ENCODE measurements at regions not wholly inside any gene's neighbourhood (a gene's known extent, or its start where the extent isn't known, plus 50 kb on each side); places are given as distances from the start of the nearest gene placed in this dataset.
A peak's percentile ranks its signal among the peaks of the same experiment; 100 is the strongest.
"Not testable (repeated sequence)": the region's sequence is repeated elsewhere in the genome, so short reads cannot be mapped to it uniquely, and the experiment has no call there.

GRCh38 chrX:131663726-131664125, 119.9 kb downstream of the OR13H1 start:
- not testable (repeated sequence) for H3K4me3 ChIP-seq; H3K4me1 ChIP-seq (replicated peaks); H3K36me3 ChIP-seq; H3K9me3 ChIP-seq (replicated peaks); H3K27ac ChIP-seq; H3K27me3 ChIP-seq (replicated peaks); DNase-seq (ENCODE audit: low read depth in 1 of 2, low spot score in 2 of 2)

GRCh38 chrX:131671735-131672134, 127.9 kb downstream of the OR13H1 start:
- H3K9me3 ChIP-seq (replicated peaks) = no peaks in the 10 kb centered on the region
- H3K27me3 ChIP-seq (replicated peaks) = no peaks in the 10 kb centered on the region
- H3K4me1 ChIP-seq (replicated peaks) = no peaks in the 10 kb centered on the region
- no peak overlapping the region for H3K27ac ChIP-seq
- no peak for DNase-seq (ENCODE audit: low read depth in 1 of 2, low spot score in 2 of 2)
- H3K36me3 ChIP-seq = no peaks in the 10 kb centered on the region
- no peak overlapping the region for H3K4me3 ChIP-seq

GRCh38 chrX:131675596-131676194, 131.8 kb downstream of the OR13H1 start:
- Histone ChIP-seq H3K9me3 (replicated peaks) (no peaks in the 10 kb centered on the region), H3K27ac (no peak overlapping the region), H3K27me3 (replicated peaks) (no peaks in the 10 kb centered on the region), H3K4me3 (no peak overlapping the region), H3K36me3 (no peaks in the 10 kb centered on the region), H3K4me1 (replicated peaks) (no peaks in the 10 kb centered on the region)
- DNase-seq (ENCODE audit: low read depth in 1 of 2, low spot score in 2 of 2) = peak in 1 of 2 experiments; percentile 1

GRCh38 chrX:131677655-131678628, 134.1 kb downstream of the OR13H1 start:
- no peaks in the 10 kb centered on the region for H3K9me3 ChIP-seq (replicated peaks)
- H3K4me3 ChIP-seq = no peak overlapping the region
- peak in 1 of 2 experiments; percentile 4 for DNase-seq (ENCODE audit: low read depth in 1 of 2, low spot score in 2 of 2)
- no peak overlapping the region for H3K27ac ChIP-seq
- no peaks in the 10 kb centered on the region for H3K4me1 ChIP-seq (replicated peaks)
- no peaks in the 10 kb centered on the region for H3K27me3 ChIP-seq (replicated peaks)
- H3K36me3 ChIP-seq = no peaks in the 10 kb centered on the region

- H3K27ac ChIP-seq = not testable (repeated sequence)
Measured at GRCh38 chrX:131682735-131683134, 138.9 kb downstream of the OR13H1 start.

GRCh38 chrX:131693359-131693758, 149.5 kb downstream of the OR13H1 start:
- H3K9me3 ChIP-seq (replicated peaks) = no peaks in the 10 kb centered on the region
- H3K27ac ChIP-seq = no peak overlapping the region
- no peak overlapping the region for H3K4me3 ChIP-seq
- DNase-seq (ENCODE audit: low read depth in 1 of 2, low spot score in 2 of 2) = no peak
- H3K27me3 ChIP-seq (replicated peaks) = no peaks in the 10 kb centered on the region
- no peaks in the 10 kb centered on the region for H3K4me1 ChIP-seq (replicated peaks)
- no peaks in the 10 kb centered on the region for H3K36me3 ChIP-seq

More at GRCh38 chrX:131682735-131683134, 138.9 kb downstream of the OR13H1 start:
- not testable (repeated sequence) for H3K9me3 ChIP-seq (replicated peaks); DNase-seq (ENCODE audit: low read depth in 1 of 2, low spot score in 2 of 2); H3K36me3 ChIP-seq; H3K27me3 ChIP-seq (replicated peaks); H3K4me3 ChIP-seq; H3K4me1 ChIP-seq (replicated peaks)

- H3K36me3 ChIP-seq; H3K27ac ChIP-seq; H3K27me3 ChIP-seq (replicated peaks); H3K4me1 ChIP-seq (replicated peaks); DNase-seq (ENCODE audit: low read depth in 1 of 2, low spot score in 2 of 2); H3K4me3 ChIP-seq; H3K9me3 ChIP-seq (replicated peaks): not testable (repeated sequence)
Measured at GRCh38 chrX:131696989-131697388, 153.1 kb downstream of the OR13H1 start.

- no peaks in the 10 kb centered on the region for H3K36me3 ChIP-seq
- H3K9me3 ChIP-seq (replicated peaks) = no peaks in the 10 kb centered on the region
- H3K4me3 ChIP-seq = peak overlapping the region; percentile 54
- no peaks in the 10 kb centered on the region for H3K27me3 ChIP-seq (replicated peaks)
- peaks cover 6% of the 10 kb centered on the region for H3K4me1 ChIP-seq (replicated peaks)
- peak overlapping the region; percentile 72 for H3K27ac ChIP-seq
- DNase-seq (ENCODE audit: low read depth in 1 of 2, low spot score in 2 of 2) = no peak
Measured at GRCh38 chrX:131703646-131704045, 159.8 kb downstream of the OR13H1 start.

GRCh38 chrX:131704136-131704695, 160.3 kb downstream of the OR13H1 start:
- H3K4me1 ChIP-seq (replicated peaks) = peaks cover 6% of the 10 kb centered on the region
- no peaks in the 10 kb centered on the region for H3K27me3 ChIP-seq (replicated peaks)
- peak overlapping the region; percentile 72 for H3K27ac ChIP-seq
- DNase-seq (ENCODE audit: low read depth in 1 of 2, low spot score in 2 of 2) = peak; percentile 88 to 90
- no peaks in the 10 kb centered on the region for H3K9me3 ChIP-seq (replicated peaks)
- H3K36me3 ChIP-seq = no peaks in the 10 kb centered on the region
- peak overlapping the region; percentile 54 for H3K4me3 ChIP-seq

- Histone ChIP-seq H3K4me1 (replicated peaks) (peaks cover 15% of the 10 kb centered on the region), H3K27me3 (replicated peaks) (no peaks in the 10 kb centered on the region), H3K27ac (no peak overlapping the region), H3K9me3 (replicated peaks) (no peaks in the 10 kb centered on the region), H3K4me3 (no peak overlapping the region), H3K36me3 (no peaks in the 10 kb centered on the region)
- no peak for DNase-seq (ENCODE audit: low read depth in 1 of 2, low spot score in 2 of 2)
Measured at GRCh38 chrX:131709553-131709952, 165.7 kb downstream of the OR13H1 start.

- peak overlapping the region; percentile 19 for H3K4me3 ChIP-seq
- H3K4me1 ChIP-seq (replicated peaks) = peaks cover 15% of the 10 kb centered on the region
- H3K27ac ChIP-seq = no peak overlapping the region
- H3K9me3 ChIP-seq (replicated peaks) = no peaks in the 10 kb centered on the region
- H3K36me3 ChIP-seq = no peaks in the 10 kb centered on the region
- H3K27me3 ChIP-seq (replicated peaks) = no peaks in the 10 kb centered on the region
- DNase-seq (ENCODE audit: low read depth in 1 of 2, low spot score in 2 of 2) = no peak
Measured at GRCh38 chrX:131711478-131711867, 167.6 kb downstream of the OR13H1 start.

- Histone ChIP-seq H3K27me3 (replicated peaks) (no peaks in the 10 kb centered on the region), H3K36me3 (no peaks in the 10 kb centered on the region), H3K9me3 (replicated peaks) (no peaks in the 10 kb centered on the region), H3K27ac (no peak overlapping the region), H3K4me3 (no peak overlapping the region), H3K4me1 (replicated peaks) (no peaks in the 10 kb centered on the region)
- no peak for DNase-seq (ENCODE audit: low read depth in 1 of 2, low spot score in 2 of 2)
Measured at GRCh38 chrX:131723646-131724045, 179.8 kb downstream of the OR13H1 start.

GRCh38 chrX:131724292-131724691, 180.4 kb downstream of the OR13H1 start:
- DNase-seq (ENCODE audit: low read depth in 1 of 2, low spot score in 2 of 2) = no peak
- Histone ChIP-seq H3K9me3 (replicated peaks) (no peaks in the 10 kb centered on the region), H3K27ac (no peak overlapping the region)

More at GRCh38 chrX:131724292-131724691, 180.4 kb downstream of the OR13H1 start:
- Histone ChIP-seq H3K4me1 (replicated peaks) (no peaks in the 10 kb centered on the region), H3K4me3 (no peak overlapping the region), H3K36me3 (no peaks in the 10 kb centered on the region), H3K27me3 (replicated peaks) (no peaks in the 10 kb centered on the region)
